WI38 (cell line): ENCODE measurements at regions not wholly inside any gene's neighbourhood (a gene's known extent, or its start where the extent isn't known, plus 50 kb on each side); places are given as distances from the start of the nearest gene placed in this dataset.
"Not testable (repeated sequence)": the region's sequence is repeated elsewhere in the genome, so short reads cannot be mapped to it uniquely, and the experiment has no call there.

Experiments
- H3K4me3 ChIP-seq: 2 replicates; pipeline ENCODE4 v1.5.1; 2011; ENCODE audit warnings: low read depth, mild to moderate bottlenecking, control low read depth, low read length
- TF ChIP-seq, protein P1 (sequence below): IDR thresholded peaks from 2 replicates; pipeline ENCODE4 v1.5.1; 2012; ENCODE audit warnings: low read depth, mild to moderate bottlenecking, control low read depth, low read length

DNA sequence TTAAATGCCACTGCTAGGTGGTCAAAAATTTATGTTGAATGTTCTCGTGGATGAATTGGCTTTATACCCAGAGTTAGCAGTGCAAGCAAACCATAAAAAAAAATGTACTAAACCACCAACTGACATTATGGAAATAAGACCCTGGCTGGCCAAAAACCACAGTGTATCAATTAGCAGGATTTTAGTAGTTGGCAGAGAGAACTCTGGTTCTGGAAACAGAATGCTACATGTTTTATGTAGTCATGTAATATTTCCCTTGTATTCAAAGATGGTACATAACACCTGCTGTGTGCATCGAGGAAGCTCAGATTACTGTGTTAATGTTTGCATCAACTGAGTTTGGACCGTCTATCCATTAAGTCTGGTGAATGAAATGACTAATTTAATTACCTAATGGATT, 618.5 kb downstream of the CCSER2 start:
- TF ChIP-seq, protein P1, sequence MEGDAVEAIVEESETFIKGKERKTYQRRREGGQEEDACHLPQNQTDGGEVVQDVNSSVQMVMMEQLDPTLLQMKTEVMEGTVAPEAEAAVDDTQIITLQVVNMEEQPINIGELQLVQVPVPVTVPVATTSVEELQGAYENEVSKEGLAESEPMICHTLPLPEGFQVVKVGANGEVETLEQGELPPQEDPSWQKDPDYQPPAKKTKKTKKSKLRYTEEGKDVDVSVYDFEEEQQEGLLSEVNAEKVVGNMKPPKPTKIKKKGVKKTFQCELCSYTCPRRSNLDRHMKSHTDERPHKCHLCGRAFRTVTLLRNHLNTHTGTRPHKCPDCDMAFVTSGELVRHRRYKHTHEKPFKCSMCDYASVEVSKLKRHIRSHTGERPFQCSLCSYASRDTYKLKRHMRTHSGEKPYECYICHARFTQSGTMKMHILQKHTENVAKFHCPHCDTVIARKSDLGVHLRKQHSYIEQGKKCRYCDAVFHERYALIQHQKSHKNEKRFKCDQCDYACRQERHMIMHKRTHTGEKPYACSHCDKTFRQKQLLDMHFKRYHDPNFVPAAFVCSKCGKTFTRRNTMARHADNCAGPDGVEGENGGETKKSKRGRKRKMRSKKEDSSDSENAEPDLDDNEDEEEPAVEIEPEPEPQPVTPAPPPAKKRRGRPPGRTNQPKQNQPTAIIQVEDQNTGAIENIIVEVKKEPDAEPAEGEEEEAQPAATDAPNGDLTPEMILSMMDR: no peak
- no peak overlapping the region for H3K4me3 ChIP-seq

GRCh38 chr10:84948644-84949043, 620.3 kb downstream of the CCSER2 start:
- TF ChIP-seq, protein P1: no peak
- no peak overlapping the region for H3K4me3 ChIP-seq

GRCh38 chr10:84951616-84952015, 623.2 kb downstream of the CCSER2 start:
- no peak overlapping the region for H3K4me3 ChIP-seq
- TF ChIP-seq, protein P1: no peak

GRCh38 chr10:84957427-84957826, 629.0 kb downstream of the CCSER2 start:
- no peak overlapping the region for H3K4me3 ChIP-seq
- TF ChIP-seq, protein P1: no peak

DNA sequence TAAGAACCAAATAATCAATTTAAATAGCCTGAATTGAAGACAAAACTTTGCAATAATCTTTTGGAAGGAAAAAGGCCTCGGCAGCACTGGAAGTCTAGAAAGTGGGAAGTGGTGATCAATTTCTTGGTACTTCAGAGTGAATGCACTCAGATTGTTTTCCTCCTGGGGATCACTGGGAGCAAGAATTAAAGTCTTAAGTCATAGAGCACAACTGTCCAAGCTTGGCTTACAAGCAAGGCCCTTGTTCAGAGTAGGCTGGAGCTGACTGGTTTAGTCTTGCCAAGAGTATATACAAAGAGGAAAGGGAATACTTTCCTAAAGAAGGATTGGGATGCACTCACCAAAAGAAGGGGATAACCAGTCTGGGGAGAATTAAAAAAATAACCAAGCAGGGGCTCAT, 637.1 kb downstream of the CCSER2 start:
- TF ChIP-seq, protein P1: no peak
- no peak overlapping the region for H3K4me3 ChIP-seq

GRCh38 chr10:84966708-84967441, 638.5 kb downstream of the CCSER2 start:
- TF ChIP-seq, protein P1: no peak
- no peak overlapping the region for H3K4me3 ChIP-seq

DNA sequence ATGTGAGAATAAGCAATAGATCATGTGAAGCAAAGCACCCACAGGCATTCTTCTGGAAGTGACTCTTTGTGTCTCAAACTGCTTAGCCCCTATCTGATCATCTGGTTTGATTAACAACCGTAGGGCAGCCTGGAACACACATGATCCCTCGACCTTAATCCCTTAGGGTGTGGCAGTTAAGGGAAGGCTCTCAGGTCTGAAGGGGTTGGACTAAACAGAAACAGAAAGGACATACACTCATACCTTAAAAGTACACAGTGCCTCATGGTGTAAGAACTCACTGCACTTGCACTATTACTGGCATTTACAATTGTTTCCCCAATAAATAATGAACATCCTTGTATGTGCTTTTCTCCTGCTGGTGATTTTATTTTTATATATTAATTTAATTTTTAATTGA, 640.9 kb downstream of the CCSER2 start:
- H3K4me3 ChIP-seq: not testable (repeated sequence)

- TF ChIP-seq, protein P1: no peak
- no peak overlapping the region for H3K4me3 ChIP-seq
Observed at GRCh38 chr10:84987039-84987438, 658.6 kb downstream of the CCSER2 start.
